Activated CD4-positive, alpha-beta T cell treated with anti-CD3 and anti-CD28 coated beads, Interleukin-2, Interleukin-6, amounts not matched to agents 100 ng/mL and 50 ng/mL, durations not matched to agents 16 hours and 8 hours (primary cell): ENCODE measurements at regions not wholly inside any gene's neighbourhood (a gene's known extent, or its start where the extent isn't known, plus 50 kb on each side); places are given as distances from the start of the nearest gene placed in this dataset.
"Not testable (repeated sequence)": the region's sequence is repeated elsewhere in the genome, so short reads cannot be mapped to it uniquely, and the experiment has no call there.

Experiments
- DNase-seq: peaks from one replicate; pipeline ENCODE4 v3.0.0-alpha.2; 2020

DNA sequence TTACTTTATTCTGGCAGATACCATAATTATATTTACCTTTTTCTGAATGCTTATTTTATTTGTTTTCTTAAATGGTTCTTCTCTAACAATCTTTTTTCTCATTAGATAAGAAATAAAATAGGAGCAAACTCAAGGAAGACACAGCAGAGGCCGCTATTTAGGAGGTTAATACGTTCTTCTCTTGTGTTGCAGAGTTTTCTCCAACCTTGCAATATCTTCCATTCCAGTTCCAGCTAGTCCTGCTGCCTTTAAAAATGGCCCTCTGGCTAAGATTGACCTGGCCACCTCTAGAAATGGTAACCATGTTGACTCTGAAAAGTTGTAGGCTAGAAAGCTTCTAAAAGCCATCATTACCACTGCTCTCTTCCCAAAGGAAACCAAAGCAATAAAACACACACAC, 718.8 kb downstream of the MAT2B start:
- DNase-seq: no peak

DNA sequence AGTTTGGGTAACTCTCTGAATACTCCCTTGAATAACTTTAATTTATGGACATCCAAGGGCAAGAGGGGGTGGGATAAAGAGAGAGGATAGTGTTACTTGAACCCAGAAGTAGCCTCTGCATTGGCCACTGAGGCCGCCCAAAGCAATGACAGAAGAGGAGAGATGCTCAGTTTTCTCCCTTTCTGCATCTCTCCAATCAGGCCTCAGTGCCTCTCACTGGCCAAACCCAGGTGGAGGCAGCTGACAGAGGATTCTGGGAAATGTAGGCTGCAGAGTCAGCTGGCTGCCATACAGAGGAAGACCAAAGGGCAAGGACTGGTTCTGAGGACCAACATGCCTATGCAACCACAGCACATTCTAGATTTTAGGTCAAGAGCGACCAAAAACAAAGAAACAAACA, 719.4 kb downstream of the MAT2B start:
- DNase-seq: no peak

DNA sequence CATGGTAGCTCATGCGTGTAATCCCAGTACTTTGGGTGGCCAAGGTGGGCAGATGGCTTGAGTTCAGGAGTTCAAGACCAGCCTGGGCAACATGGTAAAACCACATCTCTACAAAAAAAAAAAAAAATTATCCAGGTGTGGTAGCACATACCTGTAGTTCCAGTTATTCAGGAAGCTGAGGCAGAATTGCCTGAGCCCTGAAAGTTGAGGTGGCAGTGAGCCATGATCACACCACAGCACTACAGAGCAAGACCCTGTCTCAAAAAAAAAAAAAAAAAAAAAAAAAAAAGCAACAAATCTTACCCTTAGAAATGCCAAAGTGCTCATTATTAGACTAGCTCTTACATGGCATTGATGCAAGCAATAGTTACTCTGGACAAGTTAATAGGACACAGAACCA, 724.9 kb downstream of the MAT2B start:
- DNase-seq: no peak

DNA sequence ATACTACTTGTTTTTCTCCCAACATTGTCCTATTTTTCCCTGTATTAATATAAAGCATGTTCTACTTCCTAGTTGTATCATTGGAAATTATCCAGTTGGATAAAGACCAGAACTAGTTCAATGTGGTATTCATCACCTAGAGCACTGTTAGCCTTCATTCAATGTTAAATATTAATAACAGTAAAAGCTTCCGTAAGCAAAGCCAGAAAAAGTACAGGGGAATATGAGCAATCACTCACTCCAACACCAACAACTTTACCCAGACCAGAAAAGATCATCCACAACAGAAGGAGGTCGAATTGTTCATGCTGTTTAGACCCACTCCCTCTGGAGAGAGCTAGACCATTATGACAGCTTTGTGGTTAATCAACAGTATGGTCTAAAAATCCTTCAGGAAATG, 728.4 kb downstream of the MAT2B start:
- no peak for DNase-seq

DNA sequence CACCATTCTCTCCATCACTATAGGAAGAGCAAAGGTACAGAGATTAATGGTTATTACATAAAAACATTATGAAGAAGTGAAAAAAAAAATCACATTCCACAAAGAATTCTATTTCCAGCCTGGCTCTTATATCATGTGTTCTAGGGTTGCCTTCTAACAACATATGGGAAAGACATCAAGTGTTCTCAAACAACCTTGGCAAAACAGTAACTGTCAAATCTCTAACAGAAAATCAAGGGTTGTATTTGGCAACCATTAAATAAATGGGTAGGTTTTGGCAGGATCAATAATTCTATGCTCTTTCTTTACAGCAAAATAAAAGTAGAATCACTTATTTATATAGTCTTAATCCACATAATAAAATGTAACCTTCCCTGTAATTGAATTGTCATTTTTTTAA, 728.9 kb downstream of the MAT2B start:
- DNase-seq: no peak

DNA sequence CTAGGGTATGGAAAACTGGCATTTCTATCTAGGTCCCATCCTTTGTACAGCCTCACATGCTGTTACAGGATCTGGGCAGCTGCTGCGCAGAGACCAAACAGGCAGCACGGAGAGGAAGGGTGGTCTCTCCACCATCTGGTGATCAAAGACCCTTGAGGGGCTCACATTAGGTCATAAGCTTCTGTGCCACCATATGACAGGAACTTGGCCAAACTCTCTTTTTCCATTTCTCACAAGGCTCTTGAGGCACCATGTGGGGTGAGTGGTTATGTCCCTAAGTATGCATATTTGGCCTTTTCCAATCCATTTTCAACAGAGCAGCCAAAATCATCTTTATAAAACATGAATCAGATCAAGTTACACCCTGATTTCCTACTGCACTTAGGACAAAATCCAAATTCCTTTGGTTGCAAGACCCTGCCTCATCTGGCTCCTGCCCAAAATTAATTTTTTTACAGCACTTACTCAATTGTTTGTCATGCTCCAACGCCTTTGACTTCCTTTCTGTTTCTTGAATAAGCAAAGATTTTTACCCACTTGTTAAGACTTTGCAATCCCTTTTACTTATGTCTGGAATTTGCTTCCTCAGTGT, 730.0 kb downstream of the MAT2B start:
- DNase-seq: no peak

DNA sequence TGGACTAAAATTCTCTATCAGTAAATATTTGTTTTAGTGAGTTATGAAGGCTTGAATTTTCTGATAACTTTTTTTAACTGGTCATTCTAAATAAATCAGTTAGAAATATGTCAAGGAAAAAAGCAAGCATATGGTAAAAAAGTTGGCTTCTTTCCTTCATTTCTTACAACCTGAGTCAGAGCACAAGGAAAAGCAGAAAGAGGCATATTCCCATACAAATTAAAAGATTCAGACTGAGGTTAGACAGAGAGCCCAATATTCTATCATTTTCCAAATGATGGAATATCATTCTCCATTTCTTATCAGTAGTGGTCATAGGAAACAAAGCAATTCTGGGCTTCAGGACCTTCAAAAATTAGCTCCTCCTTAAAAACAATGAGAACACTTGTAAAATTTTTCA, 732.1 kb downstream of the MAT2B start:
- DNase-seq: no peak

DNA sequence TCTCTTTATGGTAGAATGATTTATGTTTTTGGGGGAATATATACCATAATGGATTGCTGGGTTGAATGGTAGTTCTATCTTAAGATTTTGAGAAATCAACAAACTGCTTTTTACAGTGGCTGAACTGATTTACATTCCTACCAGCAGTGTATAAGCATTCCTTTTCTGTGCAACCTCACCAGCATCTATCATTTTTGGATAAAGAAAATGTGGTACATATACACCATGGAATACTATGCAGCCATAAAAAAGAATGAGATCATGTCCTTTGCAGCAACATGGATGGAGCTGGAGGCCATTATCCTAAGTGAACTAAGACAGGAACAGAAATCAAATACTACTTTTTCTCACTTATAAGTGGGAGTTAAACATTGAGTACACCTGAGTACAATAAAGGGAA, 746.4 kb downstream of the MAT2B start:
- not testable (repeated sequence) for DNase-seq

DNA sequence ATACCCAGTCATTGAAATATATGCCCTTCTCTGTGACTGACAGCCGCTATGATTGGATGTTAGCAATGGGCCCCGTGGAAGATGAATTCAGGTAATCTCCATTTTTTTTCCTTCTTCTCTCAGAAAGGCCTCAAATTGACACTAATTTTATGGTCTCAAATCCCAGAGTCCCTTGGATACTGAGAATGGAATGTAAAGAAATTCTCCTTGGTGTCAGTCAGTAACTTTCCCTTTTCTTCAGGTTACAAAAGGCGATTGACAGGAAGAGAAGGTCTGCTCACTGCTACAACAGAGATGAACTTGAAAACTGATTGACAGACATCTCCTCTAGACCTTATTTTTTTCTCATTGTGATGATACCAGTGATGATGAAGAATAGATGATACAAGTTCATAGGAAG, 748.3 kb downstream of the MAT2B start:
- DNase-seq: no peak

DNA sequence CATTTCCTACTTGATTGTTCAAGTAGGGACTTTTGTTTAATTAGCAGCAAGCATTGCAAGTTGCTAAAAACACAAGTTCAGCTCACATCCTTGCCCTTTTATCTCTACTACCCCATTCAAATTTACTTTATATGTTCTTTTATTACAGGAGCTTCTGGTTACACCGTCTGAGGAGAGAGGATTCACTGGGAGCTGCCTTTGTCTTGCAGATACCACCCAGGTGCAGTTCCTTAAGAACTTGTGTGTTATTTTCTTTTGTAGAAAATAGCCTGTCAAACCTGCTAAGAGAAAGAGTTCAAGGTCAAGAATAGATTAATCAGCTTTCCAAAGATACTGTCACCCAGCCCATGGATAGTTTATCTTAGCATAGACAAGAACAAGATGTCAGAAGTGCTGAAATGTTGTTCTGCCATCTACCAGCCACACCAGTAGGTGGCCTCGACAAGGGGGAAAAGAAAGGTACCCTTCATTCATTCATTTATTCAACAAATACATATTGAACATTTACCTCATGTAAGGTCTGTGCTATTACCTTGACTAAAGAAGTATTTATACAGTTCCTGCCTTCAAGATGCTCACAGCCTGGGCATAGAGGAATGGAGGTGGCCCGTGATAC, 750.3 kb downstream of the MAT2B start:
- DNase-seq: no peak

DNA sequence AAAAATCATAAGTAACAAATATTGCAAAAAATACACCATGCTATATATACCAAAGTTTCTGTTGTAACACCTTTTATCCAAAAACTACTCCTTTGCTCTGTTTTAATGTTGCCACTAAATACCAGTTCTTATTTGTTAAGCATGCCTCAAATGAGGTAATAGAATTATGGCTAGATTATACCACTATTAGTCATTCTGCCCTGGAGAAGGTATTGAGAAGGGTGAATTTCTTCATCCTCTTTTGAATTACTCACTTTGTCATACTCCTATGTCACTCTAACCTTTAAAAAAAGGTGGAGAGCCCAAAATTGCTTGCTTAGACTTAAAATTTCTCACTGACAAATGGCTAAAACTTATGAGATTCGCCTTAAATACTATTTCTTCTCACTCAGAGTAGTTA, 750.9 kb downstream of the MAT2B start:
- no peak for DNase-seq

DNA sequence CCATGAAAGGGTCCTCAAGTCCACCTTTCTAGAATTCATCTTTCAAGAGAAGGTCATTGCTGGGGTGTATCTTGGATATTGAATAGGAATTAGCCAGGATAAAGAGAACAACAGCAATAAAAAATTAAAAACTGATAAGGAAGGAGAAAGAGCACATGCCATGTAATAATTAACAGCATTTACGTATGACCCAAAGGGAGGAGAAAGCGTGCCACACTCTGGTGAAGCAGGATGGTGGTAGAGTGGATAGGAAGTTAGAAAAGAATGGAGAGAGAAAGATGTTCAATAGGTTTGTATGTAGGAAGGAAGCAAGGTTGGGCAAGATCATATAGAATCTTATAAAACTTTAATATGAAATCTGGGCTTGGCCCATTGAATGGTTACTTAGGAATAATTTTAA, 751.5 kb downstream of the MAT2B start:
- no peak for DNase-seq

DNA sequence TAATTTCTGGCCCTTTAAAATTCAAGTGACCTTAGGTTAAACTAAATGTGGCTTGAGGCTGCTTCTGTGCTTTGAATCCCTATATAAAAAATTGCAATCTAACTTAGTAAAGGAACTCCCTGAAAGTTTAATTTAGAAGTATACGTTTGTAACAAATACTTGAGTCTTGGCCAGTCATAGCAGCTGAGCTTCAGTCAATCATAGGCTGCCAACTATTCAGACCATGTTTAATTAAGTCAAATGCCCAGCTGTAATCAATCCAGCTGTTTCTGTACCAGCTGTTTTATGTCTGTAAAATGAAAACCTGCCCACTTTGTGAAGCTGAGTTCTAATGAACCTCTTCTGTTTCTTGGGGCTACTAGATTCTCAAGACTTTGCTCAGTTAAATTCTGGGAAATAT, 760.1 kb downstream of the MAT2B start:
- no peak for DNase-seq

DNA sequence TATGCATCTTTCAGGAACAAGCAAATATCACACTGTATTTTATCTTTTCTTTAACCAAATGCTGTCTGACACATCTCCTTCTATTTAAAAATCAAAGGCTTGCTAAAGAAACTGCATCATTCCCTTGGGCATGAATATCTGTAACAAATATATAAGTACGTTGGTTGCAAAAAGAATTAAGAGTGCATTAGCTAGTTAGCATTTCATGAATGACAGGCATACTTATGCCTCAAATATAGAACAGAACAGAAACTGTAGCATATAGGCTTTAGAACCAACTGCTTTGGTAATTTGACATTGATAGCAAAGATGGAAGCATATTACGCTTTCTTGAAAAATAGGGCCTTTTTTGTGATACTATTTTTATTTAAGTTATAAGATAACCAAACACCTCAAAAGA, 761.2 kb downstream of the MAT2B start:
- no peak for DNase-seq

DNA sequence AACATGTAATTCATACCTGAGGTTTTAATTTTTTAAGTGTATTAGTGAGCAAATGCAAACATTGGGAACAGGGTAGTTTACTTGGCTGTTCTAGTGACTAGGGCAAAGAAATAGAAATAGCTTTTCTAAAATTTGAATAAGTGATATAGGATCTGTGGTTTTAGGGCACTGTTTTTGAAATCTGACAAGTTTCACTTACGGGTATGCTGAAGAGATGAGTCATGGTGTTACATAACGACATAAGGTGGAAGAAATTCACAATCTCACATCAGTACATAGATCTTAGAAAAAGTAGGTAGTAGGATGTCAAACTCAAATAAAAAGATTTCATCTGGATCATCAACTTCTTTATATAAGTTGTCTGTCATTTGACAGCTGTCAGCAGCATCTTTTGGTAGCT, 772.3 kb downstream of the MAT2B start:
- no peak for DNase-seq

DNA sequence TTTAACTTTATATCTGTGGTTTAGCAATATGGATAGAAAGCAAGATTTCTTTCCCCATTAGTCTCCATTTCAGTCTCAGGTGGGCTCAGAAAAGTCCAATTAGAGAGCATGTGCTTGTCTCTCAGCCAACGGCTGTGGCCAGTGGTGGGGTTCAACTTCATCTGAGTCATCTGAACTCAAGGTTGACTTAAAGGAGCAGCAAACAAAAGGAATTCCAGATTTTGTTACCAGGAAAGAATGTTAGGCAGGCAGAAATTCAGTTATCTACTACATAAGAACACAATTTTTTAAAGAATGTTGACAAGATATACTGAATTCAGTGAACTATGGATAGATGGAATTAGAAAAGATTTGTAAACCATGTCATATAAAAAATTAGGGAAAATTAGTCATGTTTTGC, 784.1 kb downstream of the MAT2B start:
- no peak for DNase-seq

DNA sequence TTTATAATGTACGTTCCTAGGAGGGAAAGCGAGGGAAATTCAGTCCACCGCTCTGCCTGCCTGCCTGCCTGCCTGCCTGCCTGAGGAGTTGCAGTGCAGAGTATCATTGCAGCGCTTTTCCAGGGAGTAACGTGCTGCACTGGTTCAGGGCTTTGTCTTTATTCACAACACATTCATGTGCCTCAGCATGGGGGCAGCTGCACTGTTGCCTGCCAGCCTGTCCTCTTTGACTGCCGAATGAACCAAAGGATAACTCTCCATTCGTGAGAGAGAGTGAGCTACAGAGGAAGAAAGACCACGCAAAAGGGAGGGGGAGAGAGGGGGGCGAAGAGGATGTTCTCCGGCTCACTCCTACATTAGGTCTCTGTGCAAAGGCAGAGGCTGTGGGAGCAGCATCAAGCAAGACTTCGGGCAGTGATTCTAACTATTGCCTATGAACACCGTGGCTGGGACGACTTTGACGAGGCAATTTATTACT, 791.2 kb downstream of the MAT2B start:
- no peak for DNase-seq

DNA sequence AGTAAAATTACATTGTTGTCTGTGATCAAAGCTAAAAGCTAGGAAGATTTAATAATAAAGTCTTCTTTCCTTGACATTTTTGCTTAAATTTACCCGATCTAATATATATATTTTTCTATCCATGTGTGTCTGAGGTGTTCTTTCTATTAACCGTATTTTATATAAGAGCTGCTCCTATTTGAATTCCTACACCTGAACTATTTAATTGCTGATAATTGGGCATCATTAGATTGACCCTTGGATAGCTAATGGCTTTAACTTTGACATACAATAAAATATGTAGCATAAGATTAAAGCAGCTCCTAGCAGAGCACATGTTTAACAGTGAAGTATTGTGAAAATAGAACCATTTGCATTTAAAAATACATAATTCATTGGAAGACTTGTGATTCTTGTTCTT, 792.7 kb downstream of the MAT2B start:
- no peak for DNase-seq

DNA sequence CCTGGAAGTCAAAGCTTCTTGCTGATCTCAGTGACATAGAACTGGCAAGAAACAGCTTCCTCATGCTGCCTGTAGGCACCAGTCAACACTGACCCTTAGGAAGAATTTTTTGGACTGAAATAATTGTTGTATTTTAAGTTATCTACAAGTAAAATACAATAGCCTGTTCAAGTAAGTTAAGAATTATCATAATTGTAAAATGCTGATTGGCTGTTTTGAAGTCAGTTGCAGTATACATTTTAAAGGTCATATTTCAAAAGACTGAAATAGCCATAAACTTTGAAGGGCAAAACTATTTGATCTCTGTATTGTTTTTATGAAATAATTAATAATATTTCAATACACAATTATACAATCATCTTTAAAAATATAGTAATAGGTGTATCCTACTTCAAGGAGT, 794.9 kb downstream of the MAT2B start:
- DNase-seq: no peak

DNA sequence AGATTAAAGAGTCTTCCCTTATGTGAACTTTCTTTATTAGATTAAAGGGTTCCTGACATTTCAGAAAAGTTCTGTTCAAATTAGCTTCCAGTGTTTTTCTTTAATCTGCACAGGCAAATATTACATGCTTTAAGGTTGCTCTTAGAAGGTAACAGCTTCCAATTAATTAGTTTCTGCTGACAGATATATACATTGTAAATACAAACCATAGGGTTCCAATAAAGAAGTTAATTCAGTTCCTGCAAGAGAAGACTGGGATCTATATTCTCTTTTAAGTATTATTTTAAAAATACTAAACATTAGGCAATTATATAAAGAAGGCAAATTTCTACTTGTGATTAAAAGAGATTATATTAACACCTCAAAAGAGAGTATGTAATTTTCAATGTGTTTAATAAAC, 795.7 kb downstream of the MAT2B start:
- DNase-seq: no peak

DNA sequence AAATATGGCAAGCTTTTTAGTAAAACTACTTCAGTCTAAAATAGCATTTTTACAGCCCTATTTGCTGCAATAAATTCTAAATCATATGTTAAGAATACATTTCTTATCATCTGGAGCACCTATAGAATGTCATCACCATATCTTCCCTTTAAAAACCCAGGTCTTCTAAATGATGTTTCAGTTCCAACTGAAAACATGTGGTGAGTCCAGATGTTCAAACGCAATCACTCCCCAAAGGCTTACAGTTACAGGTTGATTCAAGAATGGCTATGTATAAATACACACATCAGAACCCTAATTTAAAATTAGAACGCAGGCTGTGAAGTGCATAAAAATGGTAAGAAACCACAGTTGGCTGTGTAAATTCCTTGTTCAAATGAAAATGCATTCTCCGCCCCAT, 796.3 kb downstream of the MAT2B start:
- no peak for DNase-seq

DNA sequence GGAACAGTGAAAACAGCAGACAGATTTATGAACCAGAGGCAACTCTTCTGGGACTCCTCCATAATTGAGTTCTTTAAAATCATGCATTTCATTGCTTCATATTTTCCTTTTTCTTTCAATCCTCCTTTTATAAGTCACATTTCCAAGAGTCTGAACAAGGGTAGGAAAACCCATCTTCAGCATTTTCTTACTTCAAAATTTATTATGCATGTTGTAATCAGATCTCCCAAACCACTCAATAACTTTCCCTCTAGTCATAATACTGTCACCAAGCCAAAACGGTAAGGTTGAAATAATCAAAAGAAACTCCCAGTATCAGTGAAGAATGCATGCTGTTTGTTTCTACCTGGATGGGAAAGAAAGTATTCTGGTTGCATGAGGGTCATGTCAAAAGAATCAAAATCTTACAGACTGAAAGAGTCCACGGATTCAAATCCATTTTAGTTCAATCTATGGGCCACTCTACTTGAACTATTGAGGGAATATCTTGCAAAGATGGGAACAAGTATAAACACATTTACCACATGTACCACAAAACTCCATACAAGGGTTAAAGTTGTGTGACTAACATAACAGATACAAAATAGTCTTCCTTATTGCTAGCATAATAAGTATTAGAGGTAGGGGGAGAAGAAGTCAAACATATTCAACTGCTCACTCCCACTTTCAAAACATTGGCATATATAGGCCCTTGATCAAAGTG, 797.3 kb downstream of the MAT2B start:
- no peak for DNase-seq

DNA sequence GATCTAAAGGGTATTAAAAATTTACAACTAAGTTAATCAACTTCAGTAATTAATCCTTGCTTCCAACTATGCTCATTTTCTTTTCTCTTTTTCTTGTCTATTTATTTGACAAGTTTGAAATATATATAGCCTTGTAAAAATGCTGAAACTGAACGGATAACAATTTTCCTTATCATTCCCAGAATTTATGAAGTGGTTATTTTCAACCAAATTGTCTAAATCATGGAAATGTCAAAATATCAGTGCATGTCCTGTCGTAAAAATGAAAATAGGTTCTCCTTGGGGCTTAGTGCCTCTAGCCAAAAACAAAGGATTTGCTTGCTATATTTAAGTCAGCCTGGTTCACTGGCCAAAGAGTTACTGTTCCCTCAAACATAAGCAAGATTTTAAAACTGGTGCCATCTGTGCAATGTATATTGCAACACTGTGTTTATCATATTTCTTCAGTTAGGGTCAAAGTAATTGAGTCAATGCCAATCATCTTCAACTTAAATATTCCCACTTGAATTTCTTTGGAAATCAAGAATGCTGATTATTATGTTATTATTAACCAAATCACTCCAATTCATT, 798.3 kb downstream of the MAT2B start:
- no peak for DNase-seq

DNA sequence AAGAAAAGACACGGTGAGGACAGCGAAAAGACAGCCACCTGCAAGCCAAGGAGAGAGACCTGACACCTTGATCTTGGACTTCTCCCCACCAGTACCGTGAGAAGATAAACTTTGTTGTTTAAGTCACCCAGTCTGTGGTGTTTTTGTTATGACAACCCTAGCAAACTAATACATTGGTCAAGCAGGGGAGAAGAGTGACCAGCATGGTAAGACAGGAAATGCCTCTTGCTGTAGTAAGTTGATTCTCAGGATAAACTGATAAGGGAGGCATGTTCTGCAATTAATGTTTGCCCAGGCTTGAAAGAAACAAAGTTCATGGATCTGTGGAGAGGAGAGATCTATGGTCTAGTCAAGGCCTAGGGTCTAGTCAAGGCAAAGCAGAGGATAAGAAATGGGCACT, 801.2 kb downstream of the MAT2B start:
- DNase-seq: no peak
